MM.1S (cell line): ENCODE measurements at regions not wholly inside any gene's neighbourhood (a gene's known extent, or its start where the extent isn't known, plus 50 kb on each side); places are given as distances from the start of the nearest gene placed in this dataset.

Experiments
- DNase-seq: peaks from one replicate; pipeline ENCODE4 v3.0.0-alpha.2; 2015
- H2AFZ ChIP-seq: fragments of 300-600 bp; sonication (generic); 2 replicates; pipeline ENCODE4 v1.6.0; 2016; ENCODE audit warnings: antibody characterized with exemption, low read length
- H3F3A ChIP-seq: fragments of 300-600 bp; sonication (generic); 2 replicates; pipeline ENCODE4 v1.6.1; 2016; ENCODE audit warnings: mild to moderate bottlenecking, antibody characterized with exemption, low read length, moderate library complexity, mixed read lengths; ENCODE audit not compliant: insufficient read depth
- H3K27ac ChIP-seq: fragments of 300-600 bp; sonication (generic); 2 replicates; pipeline ENCODE4 v1.5.1; 2016; ENCODE audit warnings: mild to moderate bottlenecking, low read length
- H3K27me3 ChIP-seq: fragments of 300-600 bp; sonication (generic); replicated peaks from 2 replicates; pipeline ENCODE4 v1.6.0; 2016; ENCODE audit warnings: low read length; ENCODE audit not compliant: insufficient read depth
- H3K36me3 ChIP-seq: fragments of 300-600 bp; sonication (generic); replicated peaks from 2 replicates; pipeline ENCODE4 v1.6.1; 2016; ENCODE audit warnings: mild to moderate bottlenecking, low read length, mixed read lengths; ENCODE audit not compliant: insufficient read depth
- H3K4me1 ChIP-seq: fragments of 300-600 bp; sonication (generic); 2 replicates; pipeline ENCODE4 v1.6.1; 2016; ENCODE audit warnings: low read length, mixed read lengths
- H3K4me2 ChIP-seq: fragments of 300-600 bp; sonication (generic); 2 replicates; pipeline ENCODE4 v1.6.0; 2016; ENCODE audit warnings: low read depth, low read length
- H3K4me3 ChIP-seq: fragments of 300-600 bp; sonication (generic); 2 replicates; pipeline ENCODE4 v1.5.1; 2016; ENCODE audit warnings: low read length, mixed read lengths
- H3K79me2 ChIP-seq: fragments of 300-600 bp; sonication (generic); 2 replicates; pipeline ENCODE4 v1.6.1; 2016; ENCODE audit warnings: mixed run types, low read length, mixed read lengths
- H3K9ac ChIP-seq: fragments of 300-600 bp; sonication (generic); 2 replicates; pipeline ENCODE4 v1.6.1; 2016; ENCODE audit warnings: low read length, mixed read lengths
- H3K9me2 ChIP-seq: fragments of 300-600 bp; sonication (generic); replicated peaks from 2 replicates; pipeline ENCODE4 v1.6.1; 2016; ENCODE audit warnings: mild to moderate bottlenecking, low read length, mixed read lengths; ENCODE audit not compliant: insufficient read depth
- H3K9me3 ChIP-seq: fragments of 300-600 bp; sonication (generic); replicated peaks from 2 replicates; pipeline ENCODE4 v1.6.1; 2016; ENCODE audit warnings: mild to moderate bottlenecking, low read length, mixed read lengths; ENCODE audit not compliant: insufficient read depth
- H4K20me1 ChIP-seq: fragments of 300-600 bp; sonication (generic); 2 replicates; pipeline ENCODE4 v1.6.1; 2016; ENCODE audit warnings: mild to moderate bottlenecking, low read length, moderate library complexity, mixed read lengths; ENCODE audit not compliant: insufficient read depth
- CTCF ChIP-seq: fragments of 300-600 bp; sonication (generic); IDR thresholded peaks from 2 replicates; pipeline ENCODE4 v1.5.1; 2016; ENCODE audit warnings: antibody characterized with exemption, low read length, mixed read lengths
- EZH2 ChIP-seq: fragments of 300-600 bp; sonication (generic); optimal IDR thresholded peaks from 2 replicates; pipeline ENCODE3; 2017; ENCODE audit warnings: low read depth, mild to moderate bottlenecking, antibody characterized with exemption, low read length, mixed read lengths
- EZH2phosphoT487 ChIP-seq: fragments of 300-600 bp; sonication (generic); IDR thresholded peaks from 2 replicates; pipeline ENCODE4 v1.6.1; 2018; ENCODE audit warnings: antibody characterized with exemption, low read length

- no peak overlapping the region for H3K9ac ChIP-seq
- H3K9me3 ChIP-seq: no peaks in the 10 kb centered on the region
- no peak overlapping the region for H3K4me3 ChIP-seq
- H3F3A ChIP-seq: no peaks in the 10 kb centered on the region
- H2AFZ ChIP-seq: no peak overlapping the region
- H3K9me2 ChIP-seq: no peaks in the 10 kb centered on the region
- no peak for DNase-seq
- no peaks in the 10 kb centered on the region for H3K4me1 ChIP-seq
- no peaks in the 10 kb centered on the region for H4K20me1 ChIP-seq
- no peaks in the 10 kb centered on the region for H3K27me3 ChIP-seq
- no peak for TF ChIP-seq EZH2
- TF ChIP-seq EZH2phosphoT487: no peak
- TF ChIP-seq CTCF: no peak
- no peak overlapping the region for H3K4me2 ChIP-seq
- H3K79me2 ChIP-seq: no peaks in the 10 kb centered on the region
- H3K36me3 ChIP-seq: no peaks in the 10 kb centered on the region
- H3K27ac ChIP-seq: no peak overlapping the region
Observed at GRCh38 chr12:76646366-76646765, 86.8 kb upstream of the OSBPL8 start.

- no peak for DNase-seq
- H3K4me1 ChIP-seq: no peaks in the 10 kb centered on the region
- no peaks in the 10 kb centered on the region for H3K9me3 ChIP-seq
- H3K79me2 ChIP-seq: no peaks in the 10 kb centered on the region
- H3K36me3 ChIP-seq: no peaks in the 10 kb centered on the region
- no peak overlapping the region for H3K9ac ChIP-seq
- no peaks in the 10 kb centered on the region for H3K27me3 ChIP-seq
- H4K20me1 ChIP-seq: no peaks in the 10 kb centered on the region
- H3K4me2 ChIP-seq: no peak overlapping the region
- TF ChIP-seq EZH2phosphoT487: no peak
- TF ChIP-seq CTCF: no peak
- TF ChIP-seq EZH2: no peak
- no peaks in the 10 kb centered on the region for H3K9me2 ChIP-seq
- H3F3A ChIP-seq: no peaks in the 10 kb centered on the region
- H3K4me3 ChIP-seq: no peak overlapping the region
- H2AFZ ChIP-seq: no peak overlapping the region
- H3K27ac ChIP-seq: no peak overlapping the region
Observed at GRCh38 chr12:76649099-76649498, 89.5 kb upstream of the OSBPL8 start.

- H3K9ac ChIP-seq: no peak overlapping the region
- H3K9me2 ChIP-seq: no peaks in the 10 kb centered on the region
- H3K36me3 ChIP-seq: no peaks in the 10 kb centered on the region
- H3K4me3 ChIP-seq: no peak overlapping the region
- H3K27me3 ChIP-seq: no peaks in the 10 kb centered on the region
- H2AFZ ChIP-seq: no peak overlapping the region
- H4K20me1 ChIP-seq: no peaks in the 10 kb centered on the region
- H3K4me1 ChIP-seq: no peaks in the 10 kb centered on the region
- H3K79me2 ChIP-seq: no peaks in the 10 kb centered on the region
- no peak for TF ChIP-seq EZH2
- no peak for TF ChIP-seq EZH2phosphoT487
- no peak for TF ChIP-seq CTCF
- H3K9me3 ChIP-seq: no peaks in the 10 kb centered on the region
- H3F3A ChIP-seq: no peaks in the 10 kb centered on the region
- no peak for DNase-seq
- H3K27ac ChIP-seq: no peak overlapping the region
- H3K4me2 ChIP-seq: no peak overlapping the region
Observed at GRCh38 chr12:76652402-76652801, 92.8 kb upstream of the OSBPL8 start.
